B cell (primary cell): ENCODE measurements at regions not wholly inside any gene's neighbourhood (a gene's known extent, or its start where the extent isn't known, plus 50 kb on each side); places are given as distances from the start of the nearest gene placed in this dataset.
"Not testable (repeated sequence)": the region's sequence is repeated elsewhere in the genome, so short reads cannot be mapped to it uniquely, and the experiment has no call there.

ENCODE experiments used
- ATAC-seq: fragments of 200-7000 bp; cut with Tn5 transposase; one replicate; pipeline ENCODE4 v1.10.0; 2021; ENCODE audit warnings: low read depth, mild to moderate bottlenecking, moderate number of reproducible peaks, moderate library complexity
- CTCF ChIA-PET: fragments of 350-600 bp; sonication (Branson Sonifier 250); formaldehyde crosslinking; loops from one replicate; lab custom pipeline; 2021; ENCODE audit warnings: antibody characterized with exemption, inconsistent platforms; lab: Charles Lee
- POLR2A ChIA-PET: fragments of 350-600 bp; sonication (Branson Sonifier 250); formaldehyde crosslinking; loops from one replicate; lab custom pipeline; 2021; ENCODE audit warnings: antibody characterized with exemption; lab: Charles Lee
- DNase-seq: peaks from one replicate; pipeline ENCODE4 v3.0.0; 2013
- H2AFZ ChIP-seq: 2 replicates; pipeline ENCODE4 v1.6.1; 2012; ENCODE audit warnings: mild to moderate bottlenecking, low read depth, low read length; ENCODE audit not compliant: insufficient read depth, poor library complexity, severe bottlenecking
- H3K27ac ChIP-seq, 2 donors: 1 replicate in 1 of 2; 2 replicates in 1 of 2; pipeline ENCODE4 v1.5.1; 2012 to 2013; ENCODE audit warnings: low read length in 2 of 2, mild to moderate bottlenecking in 2 of 2, moderate library complexity in 1 of 2
- H3K27me3 ChIP-seq, 4 experiments: fragments of 200-600 bp in 1 of 4; sonication (generic) in 1 of 4; replicated peaks in 1 of 4; 1 replicate in 2 of 4; 2 replicates in 2 of 4; pipeline versions ENCODE4 v1.6.1 to v1.7.0; 2013 to 2016; ENCODE audit warnings: low read length in 3 of 4, mild to moderate bottlenecking in 2 of 4, mixed read lengths in 1 of 4, moderate library complexity in 1 of 4; ENCODE audit not compliant: insufficient read depth in 4 of 4, control insufficient read depth in 3 of 4; ENCODE audit errors: control extremely low read depth in 1 of 4
- H3K36me3 ChIP-seq, 2 experiments: replicated peaks in 1 of 2; 1 replicate in 1 of 2; 2 replicates in 1 of 2; pipeline versions ENCODE4 v1.6.1 to v1.7.1; 2013; ENCODE audit warnings: low read length in 1 of 2; ENCODE audit not compliant: insufficient read depth in 2 of 2, control insufficient read depth in 1 of 2; ENCODE audit errors: control extremely low read depth in 1 of 2, extremely low read depth in 1 of 2
- H3K4me1 ChIP-seq, 2 donors: fragments of 200-600 bp in 1 of 2; sonication (generic) in 1 of 2; 1 replicate in 1 of 2; 2 replicates in 1 of 2; pipeline versions ENCODE4 v1.5.1 to v1.6.1; 2013 to 2017; ENCODE audit warnings: low read length in 2 of 2; ENCODE audit not compliant: control insufficient read depth in 2 of 2, insufficient read depth in 2 of 2
- H3K4me2 ChIP-seq: replicated peaks from 2 replicates; pipeline ENCODE3; 2012; ENCODE audit warnings: mild to moderate bottlenecking, low read depth, low read length; ENCODE audit not compliant: poor library complexity, severe bottlenecking
- H3K4me3 ChIP-seq, 5 experiments: fragments of 200-600 bp in 1 of 5; sonication (generic) in 1 of 5; 1 replicate in 3 of 5; 2 replicates in 2 of 5; pipeline versions ENCODE4 v1.5.1 to v1.7.0; 2011 to 2016; ENCODE audit warnings: low read length in 4 of 5, mild to moderate bottlenecking in 4 of 5, low read depth in 2 of 5, control low read depth in 1 of 5, moderate library complexity in 1 of 5; ENCODE audit not compliant: insufficient read depth in 1 of 5; ENCODE audit errors: control extremely low read depth in 1 of 5, extremely low read depth in 1 of 5
- H3K79me2 ChIP-seq: fragments of 200-600 bp; sonication (generic); one replicate; pipeline ENCODE4 v1.6.0; 2016; ENCODE audit warnings: low read length; ENCODE audit not compliant: control insufficient read depth, insufficient read depth
- H3K9ac ChIP-seq: fragments of 200-600 bp; sonication (generic); 2 replicates; pipeline ENCODE4 v1.6.1; 2017; ENCODE audit warnings: mild to moderate bottlenecking, low read length, moderate library complexity
- H3K9me3 ChIP-seq, 3 donors: one replicate each; pipeline versions ENCODE4 v1.6.1 to v1.7.1; 2013; ENCODE audit warnings: low read length in 2 of 3; ENCODE audit not compliant: control insufficient read depth in 2 of 3, insufficient read depth in 1 of 3; ENCODE audit errors: control extremely low read depth in 1 of 3
- H4K20me1 ChIP-seq: 2 replicates; pipeline ENCODE4 v1.6.0; 2012; ENCODE audit warnings: mild to moderate bottlenecking, low read length; ENCODE audit not compliant: insufficient read depth, control insufficient read depth, poor library complexity, severe bottlenecking
- H3K27ac Mint-ChIP-seq: one replicate; pipeline ENCODE4 v1.8.0; 2021; ENCODE audit warnings: mixed read lengths
- H3K27me3 Mint-ChIP-seq: one replicate; pipeline ENCODE4 v1.8.0; 2021; ENCODE audit warnings: mixed read lengths
- H3K4me1 Mint-ChIP-seq: one replicate; pipeline ENCODE4 v1.8.0; 2021; ENCODE audit warnings: mixed read lengths
- H3K4me3 Mint-ChIP-seq: one replicate; pipeline ENCODE4 v1.8.0; 2021; ENCODE audit warnings: mixed read lengths
- H3K9me3 Mint-ChIP-seq: one replicate; pipeline ENCODE4 v1.8.0; 2022; ENCODE audit warnings: mixed read lengths; ENCODE audit not compliant: insufficient read depth
- EZH2 ChIP-seq: IDR thresholded peaks from 2 replicates; pipeline ENCODE4 v1.6.1; 2012; ENCODE audit warnings: borderline replicate concordance, low read depth, mild to moderate bottlenecking, moderate library complexity, low read length; ENCODE audit not compliant: insufficient read depth, poor library complexity, severe bottlenecking
- WGBS: methylation state at CpG from one replicate; pipeline ENCODE4 v1.1.5; 2013; ENCODE audit warnings: missing lambda C conversion rate; ENCODE audit not compliant: insufficient coverage; 5-methylcytosine and 5-hydroxymethylcytosine counted together
- intact Hi-C: fragments of 100-400 bp; cut with micrococcal nuclease; formaldehyde crosslinking; loops from one replicate; pipeline ENCODE4 v1.10.0; 2022

DNA sequence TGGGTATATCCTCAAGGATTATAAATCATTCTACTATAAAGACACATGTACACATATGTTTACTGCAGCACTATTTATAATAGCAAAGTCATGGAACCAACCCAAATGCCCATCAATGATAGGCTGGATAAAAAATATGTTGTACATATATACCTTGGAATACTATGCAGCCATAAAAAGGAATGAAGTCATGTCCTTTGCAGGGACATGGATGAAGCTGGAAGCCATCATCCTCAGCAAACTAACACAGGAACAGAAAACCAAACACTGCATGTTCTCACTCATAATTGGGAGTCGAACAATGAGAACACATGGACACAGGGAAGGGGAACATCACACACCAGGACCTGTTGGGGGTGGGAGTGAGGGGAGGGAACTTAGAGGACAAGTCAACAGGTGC lies 715.0 kb upstream of the ADGRB3 start:
- H3K79me2 ChIP-seq, H3K36me3 ChIP-seq, H3K27ac Mint-ChIP-seq, H3K9me3 ChIP-seq, H3K4me3 Mint-ChIP-seq, H3K9me3 Mint-ChIP-seq, H2AFZ ChIP-seq, DNase-seq, H3K27me3 Mint-ChIP-seq, CTCF ChIA-PET, H3K27ac ChIP-seq, H3K4me3 ChIP-seq, ATAC-seq, H4K20me1 ChIP-seq, H3K4me1 Mint-ChIP-seq, intact Hi-C loops, POLR2A ChIA-PET, H3K4me2 ChIP-seq, H3K4me1 ChIP-seq, H3K27me3 ChIP-seq, H3K9ac ChIP-seq: not testable (repeated sequence)
- WGBS: no CpG with 5 or more reads among the region's 1 CpG

DNA sequence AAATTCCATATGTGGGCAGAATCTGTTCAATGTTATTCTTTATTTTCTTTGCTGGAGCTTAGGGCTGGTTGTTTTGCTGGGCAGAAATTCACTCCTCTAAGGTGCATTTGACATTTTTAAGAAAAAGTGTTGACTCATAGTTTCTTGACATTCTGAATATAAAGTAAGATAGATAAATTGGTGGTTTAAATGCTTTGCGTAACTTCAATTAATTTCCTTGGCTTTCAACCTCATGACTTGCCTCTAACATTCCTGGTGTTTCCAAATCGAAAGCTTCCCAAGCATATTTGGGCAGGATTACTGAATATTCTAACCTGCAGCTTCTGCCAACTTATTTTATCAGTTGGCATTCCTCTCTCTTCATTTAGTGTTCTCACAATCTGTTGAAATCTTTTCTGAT lies 718.7 kb upstream of the ADGRB3 start:
- POLR2A ChIA-PET: no interaction called here
- Histone ChIP-seq H3K4me3 (no peak overlapping the region), H3K79me2 (no peaks in the 10 kb centered on the region), H3K4me2 (no peak overlapping the region), H3K27ac (no peak overlapping the region), H3K9me3 (no peaks in the 10 kb centered on the region), H2AFZ (no peak overlapping the region), H4K20me1 (no peaks in the 10 kb centered on the region), H3K27me3 (no peaks in the 10 kb centered on the region), H3K36me3 (no peaks in the 10 kb centered on the region), H3K4me1 (no peaks in the 10 kb centered on the region), H3K9ac (no peak overlapping the region)
- H3K27ac Mint-ChIP-seq: no peak overlapping the region
- no peaks in the 10 kb centered on the region for H3K4me1 Mint-ChIP-seq
- H3K4me3 Mint-ChIP-seq: no peak overlapping the region
- WGBS: 60% methylated on average over 1 of the region's 2 CpGs
- ATAC-seq (no peak), DNase-seq (no peak)
- intact Hi-C loops: no loop called here
- CTCF ChIA-PET: no interaction called here
- no peak for TF ChIP-seq EZH2
- H3K27me3 Mint-ChIP-seq: no peaks in the 10 kb centered on the region
- H3K9me3 Mint-ChIP-seq: peaks cover 2% of the 10 kb centered on the region
